GM18873 (cell line): ENCODE measurements at regions not wholly inside any gene's neighbourhood (a gene's known extent, or its start where the extent isn't known, plus 50 kb on each side); places are given as distances from the start of the nearest gene placed in this dataset.

Experiments used
- ATAC-seq: cut with Tn5 transposase; IDR thresholded peaks from one replicate; pipeline ENCODE4 v1.9.1; 2021; ENCODE audit warnings: mild to moderate bottlenecking, moderate library complexity, moderate number of reproducible peaks; ENCODE audit not compliant: unreplicated experiment, low FRiP score

DNA sequence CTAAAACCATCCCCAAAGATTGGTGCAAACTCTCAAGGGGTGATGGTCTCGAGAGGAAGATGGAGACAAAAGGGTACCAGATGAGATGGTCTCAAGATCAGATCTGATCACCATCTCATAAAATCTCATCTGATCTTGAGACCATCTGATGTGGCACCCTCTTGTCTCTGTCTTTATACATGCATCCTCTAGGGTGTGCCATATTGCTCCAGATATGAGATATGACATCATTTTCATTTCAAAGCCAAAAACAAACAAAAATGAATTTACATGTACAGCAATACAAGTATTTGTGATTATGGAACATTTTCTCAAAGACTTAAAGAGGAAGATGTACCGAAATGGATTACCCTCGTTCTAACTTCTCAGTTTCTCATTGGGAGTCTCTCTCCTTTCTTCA lies 787.2 kb downstream of the GALC start:
- ATAC-seq = no peak

DNA sequence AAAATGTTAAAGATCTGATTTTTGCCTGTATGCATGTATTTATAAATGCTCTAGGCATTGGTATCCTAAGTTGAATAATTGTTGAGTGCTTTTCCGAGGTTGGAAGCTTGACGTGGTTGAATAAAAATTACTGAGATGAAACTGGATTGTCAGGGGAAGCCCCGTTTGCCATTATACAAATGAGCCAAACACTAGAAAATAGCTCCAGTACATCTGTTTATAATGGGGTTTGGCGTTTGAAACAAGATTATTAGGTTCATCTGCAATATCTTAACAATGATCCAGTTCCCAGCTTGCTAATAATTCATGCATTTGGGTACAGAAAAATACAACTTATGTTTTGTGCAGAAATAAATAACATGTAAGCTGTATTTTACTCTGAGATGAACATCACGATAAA lies 789.6 kb downstream of the GALC start:
- no peak for ATAC-seq

DNA sequence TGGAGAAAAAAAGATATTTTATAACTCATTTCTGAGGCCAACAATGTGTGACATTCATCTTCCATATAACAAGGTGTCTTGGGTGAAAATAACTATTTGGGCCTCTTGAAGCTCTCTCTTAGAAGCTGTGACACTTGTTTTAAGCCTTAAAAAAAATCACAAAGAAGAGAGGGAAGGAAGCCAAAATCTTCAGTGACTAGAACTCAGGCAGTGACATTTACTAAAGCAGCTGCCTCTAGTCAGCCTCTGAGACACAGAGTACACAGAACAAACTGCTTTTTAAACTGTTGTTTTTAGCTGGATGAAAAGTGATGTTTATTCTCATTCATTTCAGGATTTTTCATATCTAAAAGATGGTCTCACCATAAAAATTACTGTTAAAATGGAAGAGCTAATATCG lies 793.6 kb downstream of the GALC start:
- ATAC-seq = no peak

DNA sequence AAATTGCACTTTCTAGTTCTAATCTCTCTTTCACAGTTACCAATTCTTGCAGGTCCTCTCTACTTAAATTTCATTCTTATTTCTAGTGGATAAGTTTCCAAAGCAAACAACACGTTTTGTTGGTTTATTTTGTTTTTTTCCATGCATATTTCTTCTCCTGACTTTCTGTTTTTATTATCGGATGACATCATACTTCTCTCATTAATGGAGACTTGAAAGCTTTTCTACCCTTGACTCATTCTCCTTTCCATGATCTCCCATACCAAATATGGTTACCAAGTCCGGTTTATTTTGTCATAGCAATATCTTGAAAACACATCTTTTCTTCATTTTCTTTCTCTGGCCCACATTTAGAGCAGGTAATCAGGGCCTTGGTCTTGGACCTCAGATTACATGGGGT lies 796.5 kb downstream of the GALC start:
- no peak for ATAC-seq

DNA sequence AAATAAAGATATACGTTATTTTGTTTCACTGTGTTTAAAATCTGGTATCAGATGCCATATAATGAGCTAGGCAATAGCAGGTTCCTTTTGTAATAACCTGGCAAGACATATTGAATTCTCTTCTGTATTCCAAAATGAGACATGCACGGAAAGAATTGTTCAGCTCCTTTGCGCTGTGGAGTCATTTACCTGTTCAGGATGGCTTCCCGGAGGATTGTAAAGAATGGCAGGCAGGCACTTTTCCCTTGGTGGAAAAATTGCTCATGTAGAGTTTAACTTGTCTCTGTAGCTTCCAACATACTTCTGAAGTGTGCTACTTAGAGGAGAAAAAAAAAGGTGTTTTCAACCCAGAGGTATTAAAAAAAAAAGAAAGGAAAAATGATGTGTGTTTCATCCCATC lies 805.2 kb downstream of the GALC start:
- ATAC-seq = no peak

DNA sequence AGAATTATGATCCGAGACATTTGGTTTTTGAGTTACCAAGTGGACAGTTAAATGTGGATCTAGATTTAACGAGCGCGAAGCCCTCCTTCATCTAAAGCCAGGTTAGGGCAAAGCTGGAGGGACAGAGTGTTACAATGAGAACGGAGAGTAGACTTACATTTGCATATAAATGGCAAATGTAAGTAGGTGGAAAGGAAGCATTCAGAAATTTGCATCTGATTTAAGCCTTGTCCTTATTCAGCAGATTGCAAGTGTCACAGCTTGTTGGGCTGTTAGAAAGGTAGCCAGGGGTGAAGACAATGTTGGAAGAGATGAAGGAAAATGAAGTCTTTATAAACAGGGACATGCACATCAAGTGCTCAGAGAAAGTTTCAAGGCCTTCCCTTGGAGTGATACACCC lies 806.2 kb downstream of the GALC start:
- no peak for ATAC-seq

DNA sequence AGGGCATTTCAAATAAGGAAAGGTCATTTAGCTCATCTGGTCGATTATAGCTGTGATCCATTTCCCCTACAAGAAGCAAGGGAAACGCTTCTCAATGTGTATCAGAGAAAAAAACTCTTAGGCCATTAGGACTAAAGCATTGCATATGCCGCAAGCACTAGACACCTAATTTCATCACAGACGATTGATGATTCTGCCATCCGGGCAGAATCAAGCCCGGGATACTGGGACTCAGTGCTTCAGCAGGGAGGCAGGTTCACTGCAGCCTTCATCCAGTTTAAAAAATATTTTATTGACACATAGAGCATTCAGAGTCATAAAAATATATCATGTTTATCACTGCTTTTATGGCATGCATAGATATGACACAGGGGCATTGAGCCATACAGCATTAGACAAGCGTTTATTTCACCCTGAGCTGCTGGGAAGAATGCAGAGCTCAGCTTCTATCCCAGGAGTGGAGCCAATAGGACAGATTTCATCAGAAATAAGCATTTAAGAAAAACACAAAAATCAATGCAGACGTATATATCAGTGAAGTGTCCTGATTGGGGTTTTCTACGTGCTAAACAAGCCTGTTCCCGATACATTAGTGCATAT lies 806.9 kb downstream of the GALC start:
- no peak for ATAC-seq

DNA sequence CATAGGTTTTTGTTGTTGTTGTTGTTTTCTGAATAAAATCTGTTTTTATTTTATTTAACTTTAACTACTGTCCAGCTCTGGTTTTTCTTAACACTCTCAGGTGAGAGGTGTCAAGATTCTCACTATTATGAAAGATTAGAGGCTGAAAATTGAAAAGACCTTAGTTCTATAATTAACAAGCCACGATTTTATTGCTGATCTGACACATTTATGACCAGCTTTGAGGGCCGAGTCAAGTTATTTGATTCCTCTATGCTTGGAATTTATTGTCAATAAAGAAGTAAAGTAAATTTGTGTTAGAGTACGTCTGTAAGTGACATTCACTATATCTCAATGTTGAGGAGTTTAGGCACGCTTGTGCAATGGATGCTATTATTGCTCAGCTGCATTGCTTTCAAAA lies 808.8 kb downstream of the GALC start:
- no peak for ATAC-seq

DNA sequence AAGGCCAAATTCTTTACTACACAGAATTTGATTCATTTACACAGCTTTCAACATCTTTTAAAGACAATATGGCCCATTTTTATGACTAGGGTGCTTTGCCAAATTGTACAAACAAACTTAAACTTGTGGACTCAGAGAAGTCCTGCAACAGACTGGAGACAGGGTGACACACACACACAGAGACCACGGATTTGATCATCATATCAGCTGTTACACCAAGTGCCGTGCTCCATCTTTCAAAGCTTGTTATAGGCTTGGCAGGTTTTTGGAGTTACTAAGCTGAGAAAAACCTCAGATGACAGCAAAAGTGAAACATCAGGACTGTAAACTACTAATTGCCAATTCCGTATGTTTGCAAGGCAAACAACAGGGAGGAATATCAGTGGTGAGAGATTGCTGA lies 811.7 kb downstream of the GALC start:
- ATAC-seq = no peak

DNA sequence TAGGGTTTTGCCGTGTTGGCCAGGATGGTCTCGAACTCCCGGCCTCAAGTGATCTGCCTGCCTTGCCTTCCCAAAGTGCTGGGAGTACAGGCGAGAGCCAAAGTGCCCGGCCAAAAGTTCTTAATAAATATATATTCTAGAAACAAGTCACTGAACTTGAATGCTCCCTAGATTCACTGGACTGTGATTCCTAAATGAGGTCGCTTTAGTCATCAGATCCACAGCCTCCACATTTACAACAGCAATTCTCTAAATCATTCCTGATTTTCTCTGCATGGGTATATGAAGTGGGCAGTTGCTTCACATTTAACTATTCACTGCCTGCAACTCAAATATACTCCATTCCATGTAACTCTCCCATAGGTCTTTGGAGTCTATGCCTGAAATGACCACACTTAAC lies 813.0 kb downstream of the GALC start:
- no peak for ATAC-seq

DNA sequence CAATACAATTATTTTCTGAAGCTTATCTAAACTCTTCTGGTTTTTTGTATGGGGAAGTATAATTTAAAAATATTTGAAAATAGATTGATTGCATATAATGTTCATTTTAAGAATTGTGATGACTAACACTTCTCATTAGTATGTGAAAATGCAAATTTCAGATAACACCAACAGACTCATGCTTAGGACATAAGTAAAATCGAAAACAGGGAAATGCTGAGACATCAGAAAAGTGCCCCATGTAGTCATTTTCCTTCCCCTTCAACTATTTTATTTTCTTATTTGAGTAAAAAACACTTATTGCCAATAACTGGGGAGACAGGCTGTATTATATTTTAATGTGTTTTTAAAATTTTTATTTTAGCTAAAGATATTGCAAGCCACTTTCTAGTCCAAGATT lies 814.7 kb downstream of the GALC start:
- no peak for ATAC-seq

DNA sequence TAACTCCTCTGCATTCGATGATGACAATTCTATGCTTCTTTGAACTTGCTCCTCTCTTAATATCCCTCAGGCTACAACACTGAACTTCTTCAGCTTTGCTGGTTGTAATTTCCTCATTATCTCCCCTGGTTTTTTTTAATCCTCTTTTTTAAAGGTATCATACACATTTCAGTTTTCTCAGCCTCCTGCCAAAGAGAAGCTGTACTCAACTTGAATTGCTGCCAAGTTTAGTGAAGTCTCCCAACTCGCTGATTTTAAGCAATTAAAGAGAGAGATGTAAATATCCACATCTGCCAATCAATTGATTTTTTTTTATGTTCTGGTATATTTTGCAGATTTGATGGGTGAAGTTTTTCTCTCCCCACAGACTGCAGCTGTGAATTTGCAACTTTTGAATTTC lies 817.8 kb downstream of the GALC start:
- ATAC-seq = no peak

DNA sequence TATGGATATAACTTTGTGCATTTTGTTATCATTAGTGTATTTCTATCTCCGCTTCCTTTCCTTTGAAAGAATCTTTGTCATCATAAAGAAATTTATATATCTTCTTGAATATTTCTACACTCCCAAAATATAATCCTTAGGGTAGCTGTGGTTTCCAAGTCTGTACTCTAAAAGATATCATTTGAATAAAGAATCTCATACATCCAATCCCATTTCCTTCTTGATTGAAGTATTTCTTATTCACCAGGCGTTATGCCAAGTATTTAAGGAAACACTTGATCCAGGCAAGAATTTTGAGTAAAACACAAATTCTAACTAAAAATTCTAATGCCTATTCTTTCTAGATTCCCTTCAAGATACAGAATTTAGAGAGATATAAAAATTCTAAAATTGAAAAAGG lies 821.8 kb downstream of the GALC start:
- no peak for ATAC-seq

DNA sequence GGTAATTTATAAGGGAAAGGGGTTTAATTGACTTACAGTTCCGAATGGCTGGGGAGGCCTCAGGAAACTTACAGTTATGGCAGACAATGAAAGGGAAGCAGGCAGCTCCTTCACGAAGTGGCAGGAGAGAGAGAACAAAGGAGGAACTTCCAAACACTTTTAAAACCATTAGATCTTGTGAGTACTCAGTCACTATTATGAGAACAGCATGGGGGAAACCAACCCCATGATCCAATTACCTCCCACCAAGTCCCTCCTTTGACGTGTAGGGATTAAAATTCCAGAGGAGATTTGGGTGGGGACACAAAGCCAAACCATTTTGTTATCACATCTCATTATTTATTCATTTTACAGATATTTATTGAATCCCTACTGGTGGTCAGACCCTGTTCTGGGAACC lies 822.8 kb downstream of the GALC start:
- no peak for ATAC-seq

DNA sequence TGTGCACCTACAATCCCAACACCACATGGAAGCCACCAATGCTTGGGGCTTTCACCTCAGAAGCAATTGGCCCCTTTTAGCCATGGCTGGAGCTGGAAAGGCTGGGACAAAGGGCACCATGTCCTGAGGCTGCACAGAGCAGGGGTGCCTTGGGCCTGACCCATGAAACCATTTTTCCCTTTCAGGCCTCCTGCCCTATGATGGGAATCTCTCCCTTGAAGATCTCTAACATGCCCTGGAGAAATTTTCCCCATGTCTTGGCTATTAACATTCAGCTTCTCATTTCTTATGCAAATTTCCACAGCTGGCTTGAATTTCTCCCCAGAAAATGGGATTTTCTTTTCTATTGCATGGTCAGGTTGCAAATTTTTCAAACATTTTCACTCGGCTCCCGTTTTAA lies 823.6 kb downstream of the GALC start:
- ATAC-seq = no peak

DNA sequence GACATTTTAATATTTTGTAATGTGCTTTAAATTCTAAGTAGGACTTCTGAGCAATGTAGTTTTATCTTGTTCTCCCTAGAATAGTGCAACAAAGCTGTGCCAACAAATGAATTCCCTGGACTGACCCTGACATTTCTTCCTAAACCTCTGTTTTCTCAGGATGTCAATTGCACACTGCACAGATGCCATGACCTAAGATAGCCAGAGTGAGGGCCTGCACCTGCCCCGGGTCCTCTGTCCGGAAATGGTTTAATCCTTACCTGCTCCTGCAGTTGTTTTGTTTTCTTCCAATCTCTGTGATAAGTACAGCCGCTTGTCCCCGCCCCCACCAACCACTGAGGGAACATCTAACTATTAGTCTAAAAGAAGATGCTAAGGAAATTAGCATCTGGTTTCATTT lies 831.5 kb downstream of the GALC start:
- ATAC-seq = no peak

DNA sequence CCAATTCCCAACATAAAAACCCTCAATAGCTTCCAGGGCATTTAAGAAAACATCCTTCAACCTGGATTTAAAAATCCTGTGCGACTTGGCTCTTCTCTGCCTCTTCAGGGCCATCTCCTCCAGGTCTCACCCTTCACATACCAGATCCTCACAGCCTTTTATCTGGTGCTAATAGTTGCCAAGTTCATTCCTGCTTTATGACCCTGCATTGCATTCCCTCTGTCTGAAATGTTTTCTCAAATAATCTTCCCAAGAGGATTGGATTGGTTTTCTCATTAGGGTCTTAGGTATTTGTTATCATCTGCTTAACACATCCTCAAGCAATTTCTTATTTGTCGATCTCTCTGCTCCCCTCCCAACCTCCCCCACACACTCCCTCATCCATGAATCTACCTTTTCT lies 832.0 kb downstream of the GALC start:
- ATAC-seq = no peak

DNA sequence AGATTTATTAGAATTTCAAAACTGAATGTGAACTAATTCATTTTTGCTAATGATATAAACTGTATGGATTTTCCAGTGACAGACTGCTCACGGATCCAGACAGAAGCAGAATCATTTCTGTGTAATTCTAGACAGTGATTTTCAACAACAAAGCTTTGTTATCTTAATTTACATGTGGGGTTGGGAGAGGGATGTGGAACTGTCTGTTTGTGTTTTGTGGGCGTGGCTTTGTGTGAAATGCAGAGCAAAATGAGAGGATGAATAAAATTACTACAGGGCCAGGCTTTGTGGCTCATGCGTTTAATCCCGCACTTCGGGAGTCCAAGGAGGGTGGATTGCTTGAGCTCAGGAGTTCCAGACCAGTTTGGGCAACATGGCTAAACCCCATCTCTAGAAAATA lies 834.7 kb downstream of the GALC start:
- ATAC-seq = no peak

DNA sequence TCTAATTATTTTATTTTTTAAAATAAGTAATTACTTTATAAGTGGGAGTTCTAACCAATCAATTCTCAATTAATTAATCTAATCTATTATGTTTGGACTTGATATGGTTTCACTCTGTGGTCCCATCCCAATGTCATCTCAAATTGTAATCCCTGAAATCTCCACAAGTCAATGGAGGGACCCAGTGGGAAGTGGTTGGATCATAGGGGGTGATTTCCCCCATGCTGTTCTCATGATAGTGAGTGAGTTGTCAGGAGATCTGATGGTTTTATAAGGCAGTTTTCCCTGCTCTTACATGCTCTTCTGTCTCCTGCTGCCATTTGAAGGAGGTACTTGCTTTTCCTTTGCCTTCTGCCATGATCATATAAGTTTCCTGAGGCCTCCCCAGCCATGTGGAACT lies 836.1 kb downstream of the GALC start:
- ATAC-seq = no peak

DNA sequence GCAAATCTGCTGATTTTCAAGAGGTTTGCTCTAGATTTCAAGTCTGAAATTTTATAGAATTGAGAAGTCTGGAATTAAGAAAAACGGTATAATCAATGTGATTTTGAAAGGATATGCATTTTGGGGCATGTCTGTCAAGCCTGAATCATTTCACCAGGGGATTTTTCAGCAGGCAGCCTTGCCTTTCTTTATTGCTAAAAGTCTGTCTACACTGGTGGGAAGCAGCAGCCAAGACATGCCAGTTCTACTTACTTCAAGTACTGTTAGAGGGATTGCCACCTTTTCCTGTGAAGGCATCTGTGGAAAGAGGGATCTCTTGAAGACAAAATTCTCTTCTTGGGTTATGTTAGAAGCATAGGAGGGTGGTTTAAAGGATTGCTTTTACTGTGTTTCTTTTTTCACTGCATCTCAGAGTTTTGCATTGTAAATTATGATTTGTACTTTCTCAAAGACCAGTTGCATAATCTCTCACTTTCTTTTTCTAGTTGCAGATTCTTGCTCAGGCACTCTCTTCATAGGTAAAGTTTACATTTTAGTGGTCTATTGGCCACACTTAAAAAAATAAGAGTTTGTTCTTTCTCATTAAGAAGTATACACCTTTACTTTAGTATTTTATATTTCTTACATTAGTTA lies 837.0 kb downstream of the GALC start:
- no peak for ATAC-seq

DNA sequence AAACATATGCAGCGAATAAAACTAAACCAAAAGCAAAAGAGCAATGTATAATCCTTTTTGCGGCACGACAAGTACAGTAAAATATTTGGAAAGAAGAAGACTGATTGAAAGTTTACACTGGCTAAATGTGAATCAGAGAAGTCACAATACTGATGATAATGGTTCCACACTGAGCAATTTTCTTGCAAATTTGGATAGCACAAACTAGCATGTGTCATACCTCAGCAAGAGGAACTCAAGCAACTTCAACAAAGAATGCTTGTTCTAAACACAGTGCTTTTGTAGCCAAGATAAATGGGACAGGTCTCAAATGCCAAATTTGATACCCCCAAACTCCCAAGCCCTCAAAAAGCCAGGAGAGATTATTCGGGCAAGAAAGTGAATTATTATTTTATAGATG lies 839.1 kb downstream of the GALC start:
- ATAC-seq = no peak

DNA sequence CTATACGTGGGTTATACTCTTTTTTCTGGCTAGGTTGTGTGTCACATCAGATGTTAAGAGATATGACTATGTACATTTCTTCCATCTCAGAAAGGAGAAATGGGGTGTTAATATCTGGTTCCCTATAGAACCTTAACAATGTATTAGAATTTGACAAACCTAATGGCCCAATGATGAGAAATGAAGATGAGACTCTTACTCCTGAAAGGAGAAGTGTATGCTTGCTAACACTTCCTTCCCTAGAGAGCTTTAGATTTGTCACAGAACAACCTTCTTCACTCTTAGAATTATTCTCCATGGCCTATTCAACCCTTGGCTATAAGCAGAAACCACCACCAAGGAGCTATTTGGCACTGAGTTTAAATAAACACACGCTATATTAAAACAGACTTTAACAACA lies 839.6 kb downstream of the GALC start:
- no peak for ATAC-seq

DNA sequence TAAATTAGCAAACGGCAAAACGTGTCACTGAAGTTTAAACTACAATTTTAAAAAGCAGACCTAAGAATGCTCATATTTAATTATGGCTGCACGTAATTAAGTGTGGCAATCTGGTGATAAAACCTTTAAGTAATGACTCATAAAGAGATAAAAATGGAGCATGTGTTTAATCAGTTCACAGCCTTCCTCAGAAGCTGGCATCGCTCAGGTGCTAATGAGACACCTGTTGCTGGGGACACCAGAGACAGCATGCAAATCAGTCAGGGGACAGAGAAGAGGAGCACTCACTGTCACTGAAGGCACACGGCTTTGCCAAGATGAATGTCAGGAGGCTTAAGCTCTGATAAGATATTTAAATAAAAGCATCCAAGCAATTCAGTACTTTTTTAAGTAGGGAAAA lies 840.3 kb downstream of the GALC start:
- no peak for ATAC-seq
